Stimulated activated CD4-positive, alpha-beta T cell treated with anti-CD3 and anti-CD28 coated beads, Interleukin-1b, Interleukin-23, amount 100 ng/mL, for 24 hours (primary cell): ENCODE measurements at regions not wholly inside any gene's neighbourhood (a gene's known extent, or its start where the extent isn't known, plus 50 kb on each side); places are given as distances from the start of the nearest gene placed in this dataset.
"Not testable (repeated sequence)": the region's sequence is repeated elsewhere in the genome, so short reads cannot be mapped to it uniquely, and the experiment has no call there.

Experiments used
- DNase-seq, 4 experiments: peaks; one replicate each; pipeline ENCODE4 v3.0.0-alpha.2; 2020; ENCODE audit warnings: low read depth in 4 of 4, low spot score in 1 of 4

GRCh38 chr3:189375532-189375931, 203.8 kb downstream of the TPRG1 start:
- DNase-seq = no peak

- DNase-seq = no peak
These were observed 211.9 kb downstream of the TPRG1 start for GRCh38 chr3:189383630-189384029.

- DNase-seq = not testable (repeated sequence)
These were observed 214.1 kb downstream of the TPRG1 start for GRCh38 chr3:189385880-189386279.

- DNase-seq = no peak
These were observed 215.0 kb downstream of the TPRG1 start for GRCh38 chr3:189386739-189387138.

GRCh38 chr3:189389346-189389745, 217.6 kb downstream of the TPRG1 start:
- DNase-seq = no peak

- no peak for DNase-seq
These were observed 221.8 kb downstream of the TPRG1 start for GRCh38 chr3:189393598-189393997.

GRCh38 chr3:189394599-189395121, 222.9 kb downstream of the TPRG1 start:
- DNase-seq = no peak

GRCh38 chr3:189395825-189396224, 224.1 kb downstream of the TPRG1 start:
- DNase-seq = no peak

- DNase-seq = no peak
These were observed 226.9 kb downstream of the TPRG1 start for GRCh38 chr3:189398656-189399055.

- DNase-seq = no peak
These were observed 229.4 kb downstream of the TPRG1 start for GRCh38 chr3:189401196-189401595.

- DNase-seq = no peak
These were observed 228.0 kb upstream of the TP63 start for GRCh38 chr3:189403194-189403593.

GRCh38 chr3:189404024-189404423, 227.2 kb upstream of the TP63 start:
- DNase-seq = no peak

GRCh38 chr3:189404797-189405484, 226.2 kb upstream of the TP63 start:
- DNase-seq = no peak

- no peak for DNase-seq
These were observed 225.0 kb upstream of the TP63 start for GRCh38 chr3:189406148-189406547.

- DNase-seq = no peak
These were observed 220.7 kb upstream of the TP63 start for GRCh38 chr3:189410522-189410921.

GRCh38 chr3:189419038-189419437, 212.2 kb upstream of the TP63 start:
- DNase-seq = no peak

- DNase-seq = no peak
These were observed 211.5 kb upstream of the TP63 start for GRCh38 chr3:189419683-189420082.

- no peak for DNase-seq
These were observed 206.3 kb upstream of the TP63 start for GRCh38 chr3:189424922-189425321.

- no peak for DNase-seq
These were observed 202.2 kb upstream of the TP63 start for GRCh38 chr3:189429019-189429418.

GRCh38 chr3:189430166-189430565, 201.0 kb upstream of the TP63 start:
- DNase-seq = no peak

GRCh38 chr3:189442257-189442656, 188.9 kb upstream of the TP63 start:
- DNase-seq = not testable (repeated sequence)

GRCh38 chr3:189446959-189447560, 184.1 kb upstream of the TP63 start:
- DNase-seq = no peak

- DNase-seq = no peak
These were observed 182.1 kb upstream of the TP63 start for GRCh38 chr3:189449084-189449483.
